ENCODE measurements at regions not wholly inside any gene's neighbourhood (a gene's known extent, or its start where the extent isn't known, plus 50 kb on each side); places are given as distances from the start of the nearest gene placed in this dataset.

GRCh38 chr12:116404247-116404646 is 126.8 kb upstream of the MED13L start:
- Mint-ChIP-seq H3K36me3 (ENCODE audit: insufficient read depth, unreplicated experiment) (peaks cover 6% of the 10 kb centered on the region), H3K4me1 (ENCODE audit: low read depth, unreplicated experiment) (peaks cover 19% of the 10 kb centered on the region), H3K27me3 (ENCODE audit: insufficient read depth, unreplicated experiment) (no peaks in the 10 kb centered on the region), H3K9me3 (ENCODE audit: unreplicated experiment) (peaks cover 3% of the 10 kb centered on the region), H3K4me3 (ENCODE audit: unreplicated experiment) (no peak overlapping the region), H3K27ac (ENCODE audit: unreplicated experiment) (no peak overlapping the region)
- ChIA-PET POLR2A (no interaction called here), CTCF (no interaction called here)
- intact Hi-C loops (cut with micrococcal nuclease; ENCODE audit: unreplicated experiment) = no loop called here
- H3K9me3 ChIP-seq = no peaks in the 10 kb centered on the region
- no TSS peak for BruUV-seq (replicated peaks)
- no peaks in the 10 kb centered on the region for H3K36me3 ChIP-seq (ENCODE audit: control insufficient read depth, insufficient read depth, low read length)
- no peak for TF ChIP-seq CTCF (IDR thresholded peaks at IDR 0.05; ENCODE audit: insufficient read depth in 1 of 2, low read depth in 1 of 2, low read length in 1 of 2, severe bottlenecking in 1 of 2, unreplicated experiment in 1 of 2)
- no peak for DNase-seq
- H3K4me3 ChIP-seq (ENCODE audit: low read depth, low read length) = no peak overlapping the region
- no peaks in the 10 kb centered on the region for H3K27me3 ChIP-seq (replicated peaks; ENCODE audit: control insufficient read depth, insufficient read depth, low read length)
- H3K4me1 ChIP-seq = peaks cover 12% of the 10 kb centered on the region

- Histone ChIP-seq H3K9me3 (no peaks in the 10 kb centered on the region), H3K27me3 (replicated peaks; ENCODE audit: control insufficient read depth, insufficient read depth, low read length) (no peaks in the 10 kb centered on the region), H3K36me3 (ENCODE audit: control insufficient read depth, insufficient read depth, low read length) (no peaks in the 10 kb centered on the region), H3K4me1 (peaks cover 12% of the 10 kb centered on the region), H3K4me3 (ENCODE audit: low read depth, low read length) (no peak overlapping the region)
- Mint-ChIP-seq H3K4me1 (ENCODE audit: low read depth, unreplicated experiment) (peaks cover 19% of the 10 kb centered on the region), H3K9me3 (ENCODE audit: unreplicated experiment) (no peaks in the 10 kb centered on the region), H3K27ac (ENCODE audit: unreplicated experiment) (no peak overlapping the region), H3K36me3 (ENCODE audit: insufficient read depth, unreplicated experiment) (peaks cover 6% of the 10 kb centered on the region), H3K27me3 (ENCODE audit: insufficient read depth, unreplicated experiment) (no peaks in the 10 kb centered on the region), H3K4me3 (ENCODE audit: unreplicated experiment) (no peak overlapping the region)
- BruUV-seq (replicated peaks) = no TSS peak
- no peak for TF ChIP-seq CTCF (IDR thresholded peaks at IDR 0.05; ENCODE audit: insufficient read depth in 1 of 2, low read depth in 1 of 2, low read length in 1 of 2, severe bottlenecking in 1 of 2, unreplicated experiment in 1 of 2)
- no peak for DNase-seq
- intact Hi-C loops (cut with micrococcal nuclease; ENCODE audit: unreplicated experiment) = no loop called here
- ChIA-PET CTCF (no interaction called here), POLR2A (no interaction called here)
Observed at GRCh38 chr12:116404913-116405611, 127.6 kb upstream of the MED13L start.

GRCh38 chr12:116406529-116406928 is 129.0 kb upstream of the MED13L start:
- peak; percentile 89 to 94 for DNase-seq

More at GRCh38 chr12:116406529-116406928, 129.0 kb upstream of the MED13L start:
- ChIA-PET CTCF (interaction anchor here (0.6 to 1.4 kb wide), 8 partner anchors 18 to 423 kb away, joined by 3 to 6 read pairs (median 4); no protein-coding TSS in a partner anchor), POLR2A (interaction anchor here (0.5 to 1.0 kb wide), 2 partner anchors 21 kb away, joined by 3 to 4 read pairs; no protein-coding TSS in a partner anchor)
- TF ChIP-seq CTCF (IDR thresholded peaks at IDR 0.05; ENCODE audit: insufficient read depth in 1 of 2, low read depth in 1 of 2, low read length in 1 of 2, severe bottlenecking in 1 of 2, unreplicated experiment in 1 of 2) = no peak
- Mint-ChIP-seq H3K27ac (ENCODE audit: unreplicated experiment) (peak overlapping the region; percentile 63), H3K4me3 (ENCODE audit: unreplicated experiment) (no peak overlapping the region), H3K9me3 (ENCODE audit: unreplicated experiment) (no peaks in the 10 kb centered on the region), H3K27me3 (ENCODE audit: insufficient read depth, unreplicated experiment) (no peaks in the 10 kb centered on the region), H3K4me1 (ENCODE audit: low read depth, unreplicated experiment) (peaks cover 19% of the 10 kb centered on the region), H3K36me3 (ENCODE audit: insufficient read depth, unreplicated experiment) (peaks cover 6% of the 10 kb centered on the region)
- Histone ChIP-seq H3K4me1 (peaks cover 12% of the 10 kb centered on the region), H3K36me3 (ENCODE audit: control insufficient read depth, insufficient read depth, low read length) (no peaks in the 10 kb centered on the region), H3K4me3 (ENCODE audit: low read depth, low read length) (no peak overlapping the region), H3K9me3 (no peaks in the 10 kb centered on the region), H3K27me3 (replicated peaks; ENCODE audit: control insufficient read depth, insufficient read depth, low read length) (no peaks in the 10 kb centered on the region)
- intact Hi-C loops (cut with micrococcal nuclease; ENCODE audit: unreplicated experiment) = loop anchor here (2.0 kb wide), 2 partner anchors 20 to 22 kb away; no protein-coding TSS in a partner anchor
- BruUV-seq (replicated peaks) = no TSS peak
